ENCODE measurements at regions not wholly inside any gene's neighbourhood (a gene's known extent, or its start where the extent isn't known, plus 50 kb on each side); places are given as distances from the start of the nearest gene placed in this dataset.

GRCh38 chr12:77599782-77600467 lies 230.8 kb upstream of the NAV3 start:
- Mint-ChIP-seq H3K9me3 (peaks cover 3% of the 10 kb centered on the region), H3K4me1 (ENCODE audit: low read depth) (no peaks in the 10 kb centered on the region), H3K27me3 (ENCODE audit: low read depth) (no peaks in the 10 kb centered on the region), H3K36me3 (ENCODE audit: low read depth) (no peaks in the 10 kb centered on the region), H3K27ac (no peak overlapping the region), H3K4me3 (no peak overlapping the region)
- DNase-seq (ENCODE audit: low spot score): no peak

GRCh38 chr12:77594366-77594765 lies 236.3 kb upstream of the NAV3 start:
- no peaks in the 10 kb centered on the region for H3K36me3 Mint-ChIP-seq (ENCODE audit: low read depth)
- H3K27ac Mint-ChIP-seq: no peak overlapping the region
- no peak overlapping the region for H3K4me3 Mint-ChIP-seq
- H3K9me3 Mint-ChIP-seq: no peaks in the 10 kb centered on the region
- no peak for DNase-seq (ENCODE audit: low spot score)
- no peaks in the 10 kb centered on the region for H3K4me1 Mint-ChIP-seq (ENCODE audit: low read depth)
- H3K27me3 Mint-ChIP-seq (ENCODE audit: low read depth): no peaks in the 10 kb centered on the region

- no peak overlapping the region for H3K27ac Mint-ChIP-seq
- no peaks in the 10 kb centered on the region for H3K4me1 Mint-ChIP-seq (ENCODE audit: low read depth)
- no peak overlapping the region for H3K4me3 Mint-ChIP-seq
- H3K36me3 Mint-ChIP-seq (ENCODE audit: low read depth): no peaks in the 10 kb centered on the region
- H3K9me3 Mint-ChIP-seq: no peaks in the 10 kb centered on the region
- no peak for DNase-seq (ENCODE audit: low spot score)
- H3K27me3 Mint-ChIP-seq (ENCODE audit: low read depth): no peaks in the 10 kb centered on the region
Observed at GRCh38 chr12:77592836-77593235, 237.9 kb upstream of the NAV3 start.

- no peak overlapping the region for H3K4me3 Mint-ChIP-seq
- no peaks in the 10 kb centered on the region for H3K27me3 Mint-ChIP-seq (ENCODE audit: low read depth)
- no peaks in the 10 kb centered on the region for H3K9me3 Mint-ChIP-seq
- no peak for DNase-seq (ENCODE audit: low spot score)
- no peaks in the 10 kb centered on the region for H3K4me1 Mint-ChIP-seq (ENCODE audit: low read depth)
- no peak overlapping the region for H3K27ac Mint-ChIP-seq
- H3K36me3 Mint-ChIP-seq (ENCODE audit: low read depth): no peaks in the 10 kb centered on the region
Observed at GRCh38 chr12:77591959-77592743, 238.5 kb upstream of the NAV3 start.

- no peaks in the 10 kb centered on the region for H3K9me3 Mint-ChIP-seq
- no peak overlapping the region for H3K4me3 Mint-ChIP-seq
- no peak overlapping the region for H3K27ac Mint-ChIP-seq
- DNase-seq (ENCODE audit: low spot score): no peak
- no peaks in the 10 kb centered on the region for H3K27me3 Mint-ChIP-seq (ENCODE audit: low read depth)
- no peaks in the 10 kb centered on the region for H3K4me1 Mint-ChIP-seq (ENCODE audit: low read depth)
- H3K36me3 Mint-ChIP-seq (ENCODE audit: low read depth): no peaks in the 10 kb centered on the region
Observed at GRCh38 chr12:77590306-77590705, 240.4 kb upstream of the NAV3 start.

- H3K36me3 Mint-ChIP-seq (ENCODE audit: low read depth): no peaks in the 10 kb centered on the region
- no peaks in the 10 kb centered on the region for H3K27me3 Mint-ChIP-seq (ENCODE audit: low read depth)
- DNase-seq (ENCODE audit: low spot score): no peak
- no peaks in the 10 kb centered on the region for H3K4me1 Mint-ChIP-seq (ENCODE audit: low read depth)
- no peak overlapping the region for H3K4me3 Mint-ChIP-seq
- H3K27ac Mint-ChIP-seq: no peak overlapping the region
- H3K9me3 Mint-ChIP-seq: peaks cover 3% of the 10 kb centered on the region
Observed at GRCh38 chr12:77584860-77585259, 245.8 kb upstream of the NAV3 start.

- DNase-seq (ENCODE audit: low spot score): no peak
- Mint-ChIP-seq H3K4me1 (ENCODE audit: low read depth) (no peaks in the 10 kb centered on the region), H3K27me3 (ENCODE audit: low read depth) (no peaks in the 10 kb centered on the region), H3K27ac (no peak overlapping the region), H3K36me3 (ENCODE audit: low read depth) (no peaks in the 10 kb centered on the region), H3K4me3 (no peak overlapping the region), H3K9me3 (peaks cover 4% of the 10 kb centered on the region)
Observed at GRCh38 chr12:77578466-77579220, 252.1 kb upstream of the NAV3 start.

GRCh38 chr12:77577791-77578190 lies 252.9 kb upstream of the NAV3 start:
- H3K36me3 Mint-ChIP-seq (ENCODE audit: low read depth): no peaks in the 10 kb centered on the region
- DNase-seq (ENCODE audit: low spot score): no peak
- no peak overlapping the region for H3K4me3 Mint-ChIP-seq

GRCh38 chr12:77575376-77575919 lies 255.2 kb upstream of the NAV3 start:
- Mint-ChIP-seq H3K27ac (no peak overlapping the region), H3K36me3 (ENCODE audit: low read depth) (no peaks in the 10 kb centered on the region), H3K4me1 (ENCODE audit: low read depth) (no peaks in the 10 kb centered on the region), H3K27me3 (ENCODE audit: low read depth) (no peaks in the 10 kb centered on the region), H3K9me3 (peaks cover 3% of the 10 kb centered on the region), H3K4me3 (no peak overlapping the region)
- no peak for DNase-seq (ENCODE audit: low spot score)

More at GRCh38 chr12:77577791-77578190, 252.9 kb upstream of the NAV3 start:
- no peaks in the 10 kb centered on the region for H3K4me1 Mint-ChIP-seq (ENCODE audit: low read depth)
- no peak overlapping the region for H3K27ac Mint-ChIP-seq
- peaks cover 3% of the 10 kb centered on the region for H3K9me3 Mint-ChIP-seq
- H3K27me3 Mint-ChIP-seq (ENCODE audit: low read depth): no peaks in the 10 kb centered on the region

GRCh38 chr12:77572371-77572770 lies 258.3 kb upstream of the NAV3 start:
- H3K27ac Mint-ChIP-seq: no peak overlapping the region
- H3K4me1 Mint-ChIP-seq (ENCODE audit: low read depth): no peaks in the 10 kb centered on the region
- no peaks in the 10 kb centered on the region for H3K27me3 Mint-ChIP-seq (ENCODE audit: low read depth)
- H3K9me3 Mint-ChIP-seq: peaks cover 3% of the 10 kb centered on the region
- H3K36me3 Mint-ChIP-seq (ENCODE audit: low read depth): no peaks in the 10 kb centered on the region
- no peak overlapping the region for H3K4me3 Mint-ChIP-seq
- DNase-seq (ENCODE audit: low spot score): no peak

GRCh38 chr12:77571768-77572167 lies 258.9 kb upstream of the NAV3 start:
- Mint-ChIP-seq H3K36me3 (ENCODE audit: low read depth) (no peaks in the 10 kb centered on the region), H3K4me1 (ENCODE audit: low read depth) (no peaks in the 10 kb centered on the region), H3K4me3 (no peak overlapping the region), H3K27ac (no peak overlapping the region), H3K27me3 (ENCODE audit: low read depth) (no peaks in the 10 kb centered on the region), H3K9me3 (no peaks in the 10 kb centered on the region)
- no peak for DNase-seq (ENCODE audit: low spot score)

GRCh38 chr12:77571127-77571526 lies 259.6 kb upstream of the NAV3 start:
- H3K27ac Mint-ChIP-seq: no peak overlapping the region
- H3K27me3 Mint-ChIP-seq (ENCODE audit: low read depth): no peaks in the 10 kb centered on the region
- H3K4me1 Mint-ChIP-seq (ENCODE audit: low read depth): no peaks in the 10 kb centered on the region
- no peaks in the 10 kb centered on the region for H3K9me3 Mint-ChIP-seq
- no peak overlapping the region for H3K4me3 Mint-ChIP-seq
- H3K36me3 Mint-ChIP-seq (ENCODE audit: low read depth): no peaks in the 10 kb centered on the region
- DNase-seq (ENCODE audit: low spot score): no peak

GRCh38 chr12:77569876-77570275 lies 260.8 kb upstream of the NAV3 start:
- H3K36me3 Mint-ChIP-seq (ENCODE audit: low read depth): no peaks in the 10 kb centered on the region
- H3K4me3 Mint-ChIP-seq: no peak overlapping the region
- H3K9me3 Mint-ChIP-seq: no peaks in the 10 kb centered on the region
- H3K27ac Mint-ChIP-seq: no peak overlapping the region
- no peaks in the 10 kb centered on the region for H3K4me1 Mint-ChIP-seq (ENCODE audit: low read depth)
- no peak for DNase-seq (ENCODE audit: low spot score)
- H3K27me3 Mint-ChIP-seq (ENCODE audit: low read depth): no peaks in the 10 kb centered on the region

- H3K36me3 Mint-ChIP-seq (ENCODE audit: low read depth): no peaks in the 10 kb centered on the region
- H3K4me1 Mint-ChIP-seq (ENCODE audit: low read depth): no peaks in the 10 kb centered on the region
- H3K27ac Mint-ChIP-seq: no peak overlapping the region
- peaks cover 9% of the 10 kb centered on the region for H3K9me3 Mint-ChIP-seq
- no peak for DNase-seq (ENCODE audit: low spot score)
- H3K4me3 Mint-ChIP-seq: no peak overlapping the region
- no peaks in the 10 kb centered on the region for H3K27me3 Mint-ChIP-seq (ENCODE audit: low read depth)
Observed at GRCh38 chr12:77560714-77561113, 270.0 kb upstream of the NAV3 start.
